HG02885 (cell line): ENCODE measurements at regions not wholly inside any gene's neighbourhood (a gene's known extent, or its start where the extent isn't known, plus 50 kb on each side); places are given as distances from the start of the nearest gene placed in this dataset.
"Not testable (repeated sequence)": the region's sequence is repeated elsewhere in the genome, so short reads cannot be mapped to it uniquely, and the experiment has no call there.

ENCODE experiments used
- ATAC-seq: cut with Tn5 transposase; IDR thresholded peaks from one replicate; pipeline ENCODE4 v1.9.1; 2021; ENCODE audit warnings: mild to moderate bottlenecking; ENCODE audit not compliant: unreplicated experiment, poor library complexity

DNA sequence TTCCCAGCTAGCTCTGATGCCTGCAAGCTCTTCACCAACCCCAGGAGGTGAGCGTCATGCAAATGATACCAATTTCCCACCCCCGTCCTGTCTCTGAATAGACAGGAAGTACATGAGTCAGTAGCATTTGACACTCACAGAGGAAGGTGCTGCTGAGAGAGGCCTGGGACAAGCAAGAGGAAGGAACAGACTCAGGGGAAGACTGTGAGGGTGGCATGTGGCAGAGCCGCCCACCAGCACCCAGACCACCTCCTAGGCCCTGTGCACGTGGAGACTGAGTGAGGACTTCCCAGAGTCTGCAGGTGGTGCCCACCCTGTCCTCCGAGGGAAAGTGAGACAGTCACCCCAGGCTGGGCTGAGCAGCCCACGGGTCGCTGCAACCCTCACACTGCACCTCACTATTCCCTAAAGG lies 199.5 kb upstream of the SFSWAP start:
- ATAC-seq, result peak; percentile 98

- ATAC-seq, result peak; percentile 15
Measured at GRCh38 chr12:131511803-131512561, 198.9 kb upstream of the SFSWAP start.

DNA sequence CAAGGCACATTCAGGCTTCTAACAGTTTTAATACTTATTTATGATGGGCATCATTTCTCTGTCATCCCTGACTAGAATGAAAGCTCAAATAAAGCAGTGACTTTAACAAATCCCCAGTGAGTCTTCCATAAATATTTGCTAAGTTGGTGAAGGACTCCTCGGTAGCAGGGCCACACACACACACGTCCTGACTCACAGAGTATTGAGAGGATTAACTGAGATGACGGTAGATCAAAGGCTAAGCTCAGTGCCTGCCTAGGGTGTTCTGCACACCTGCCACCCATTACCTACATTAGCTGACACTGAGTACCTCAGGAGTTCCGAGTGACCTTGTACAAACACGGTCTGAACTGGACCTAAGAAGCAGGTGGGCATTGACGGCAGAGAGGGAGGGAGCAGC lies 197.3 kb upstream of the SFSWAP start:
- no peak for ATAC-seq

- ATAC-seq, result not testable (repeated sequence)
Measured at GRCh38 chr12:131520553-131520952, 190.3 kb upstream of the SFSWAP start.

- ATAC-seq, result no peak
Measured at GRCh38 chr12:131521326-131521725, 189.6 kb upstream of the SFSWAP start.

GRCh38 chr12:131525795-131526508 lies 184.9 kb upstream of the SFSWAP start:
- no peak for ATAC-seq

DNA sequence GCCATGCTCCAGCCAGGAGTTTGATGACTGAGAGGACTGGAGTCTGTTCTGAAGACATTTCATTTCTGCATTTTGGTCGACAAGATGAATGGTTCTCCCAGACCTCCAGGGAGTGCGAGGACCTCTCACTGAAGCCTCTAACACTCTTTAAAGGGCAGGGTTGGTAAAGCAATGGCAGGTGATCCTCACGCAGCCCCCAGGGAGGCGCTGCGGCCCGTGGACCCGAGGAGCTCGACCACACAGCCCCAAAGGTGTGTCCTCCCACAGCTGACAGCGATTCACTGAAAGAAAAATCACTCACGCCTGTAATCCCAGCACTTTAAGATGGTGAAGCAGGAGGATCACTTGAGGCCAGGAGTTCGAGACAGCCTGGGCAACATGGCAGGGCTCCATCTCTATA lies 183.8 kb upstream of the SFSWAP start:
- ATAC-seq, result no peak

DNA sequence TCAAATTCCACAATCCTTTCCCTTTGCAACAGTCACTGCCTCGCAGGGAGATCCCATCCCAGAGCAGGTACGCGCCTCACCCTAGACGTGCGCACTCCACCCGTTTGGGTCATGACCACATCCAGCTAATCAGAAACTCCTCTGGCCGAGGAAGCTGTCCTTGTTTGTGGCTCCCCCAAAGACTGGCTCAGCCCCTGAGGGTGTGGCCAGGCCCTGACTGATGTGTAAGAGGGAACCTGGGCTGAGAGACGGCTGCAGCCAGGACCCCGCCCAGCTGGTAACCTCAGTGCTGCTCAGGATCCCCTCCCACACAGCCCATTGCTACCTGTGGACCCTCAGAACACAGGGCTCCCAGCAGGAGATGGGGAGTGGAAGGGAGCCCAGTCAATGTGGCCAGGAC lies 183.2 kb upstream of the SFSWAP start:
- no peak for ATAC-seq

DNA sequence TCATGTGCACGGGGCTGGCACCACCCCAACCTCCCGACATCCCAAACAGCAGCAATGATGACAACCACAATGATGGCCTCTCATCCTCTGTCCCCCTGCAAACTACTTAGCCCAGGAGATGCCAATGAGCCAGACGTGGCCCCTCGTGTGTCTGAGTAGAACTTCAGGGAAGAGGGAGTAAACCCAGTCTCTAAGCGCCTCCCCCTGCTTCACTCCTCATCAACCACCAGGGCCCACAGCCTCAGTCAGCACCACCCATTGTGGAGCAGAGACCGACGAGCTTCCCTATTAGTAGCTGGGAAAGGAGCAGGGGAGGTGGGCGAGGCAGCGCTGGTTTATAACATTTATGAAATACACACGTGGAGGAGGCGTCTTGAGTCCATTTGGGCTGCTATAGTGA lies 182.7 kb upstream of the SFSWAP start:
- no peak for ATAC-seq

GRCh38 chr12:131528667-131529066 lies 182.2 kb upstream of the SFSWAP start:
- ATAC-seq, result no peak

- no peak for ATAC-seq
Measured at GRCh38 chr12:131529196-131530040, 181.5 kb upstream of the SFSWAP start.

- ATAC-seq, result no peak
Measured at GRCh38 chr12:131530041-131530332, 180.9 kb upstream of the SFSWAP start.

GRCh38 chr12:131530422-131530821 lies 180.5 kb upstream of the SFSWAP start:
- no peak for ATAC-seq

DNA sequence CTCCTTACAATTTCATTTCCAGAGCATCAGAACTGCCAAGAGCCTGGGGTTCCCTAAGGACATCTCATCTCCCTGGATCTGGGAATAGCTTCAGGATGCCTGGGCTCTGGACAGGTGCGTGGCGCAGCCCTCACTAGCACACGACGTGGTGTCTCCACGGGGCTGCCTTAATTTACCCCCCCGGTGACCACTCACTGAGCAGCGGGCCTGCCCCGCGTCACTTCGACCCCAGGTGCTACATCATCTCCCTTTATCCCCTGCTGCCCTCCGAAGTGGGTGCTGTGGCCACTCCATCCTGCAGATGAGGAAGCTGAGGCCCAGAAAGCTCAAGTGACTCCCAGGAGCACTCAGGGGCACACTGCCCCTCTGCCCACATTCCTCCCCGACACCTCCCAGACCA lies 177.8 kb upstream of the SFSWAP start:
- ATAC-seq, result no peak

DNA sequence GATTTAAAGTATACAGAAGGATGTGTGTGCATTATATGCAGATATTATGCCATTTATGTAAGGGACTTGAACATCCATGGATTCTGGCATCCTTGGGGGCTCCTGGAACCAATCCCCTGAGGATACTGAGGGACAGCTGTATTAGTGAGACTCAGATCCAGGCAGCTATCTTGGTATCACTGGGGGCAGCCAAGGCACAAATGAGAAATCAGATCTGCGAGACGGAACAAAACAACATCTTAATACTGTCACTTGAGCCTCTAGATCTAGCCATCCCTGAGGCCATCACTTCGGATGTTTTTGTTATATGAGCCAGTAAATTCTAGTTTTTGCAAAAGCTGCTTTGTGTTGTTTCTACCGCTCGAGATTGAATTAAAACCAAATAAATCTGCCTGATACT lies 175.1 kb upstream of the SFSWAP start:
- ATAC-seq, result no peak

- ATAC-seq, result no peak
Measured at GRCh38 chr12:131536337-131536736, 174.6 kb upstream of the SFSWAP start.

- ATAC-seq, result no peak
Measured at GRCh38 chr12:131536766-131537165, 174.1 kb upstream of the SFSWAP start.

- no peak for ATAC-seq
Measured at GRCh38 chr12:131537267-131537958, 173.5 kb upstream of the SFSWAP start.

DNA sequence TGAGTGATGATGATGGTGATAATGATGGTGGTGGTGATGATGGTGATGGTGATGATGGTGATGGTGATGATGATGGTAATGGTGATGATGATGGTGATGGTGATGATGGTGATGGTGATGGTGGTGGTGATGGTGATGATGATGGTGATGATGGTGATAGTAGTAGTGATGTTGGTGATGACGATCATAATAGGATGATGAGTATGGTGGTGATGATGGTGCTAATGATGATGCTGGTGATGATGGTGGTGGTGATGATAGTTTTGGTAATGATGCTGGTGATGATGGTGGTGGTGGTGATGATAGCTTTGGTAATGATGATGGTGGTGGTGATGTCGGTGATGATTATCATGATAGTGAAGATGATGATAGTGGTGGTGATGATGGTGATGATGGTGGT lies 171.5 kb upstream of the SFSWAP start:
- ATAC-seq, result no peak

- ATAC-seq, result no peak
Measured at GRCh38 chr12:131540138-131540623, 170.7 kb upstream of the SFSWAP start.
